GM12878 (cell line): ENCODE measurements at regions not wholly inside any gene's neighbourhood (a gene's known extent, or its start where the extent isn't known, plus 50 kb on each side); places are given as distances from the start of the nearest gene placed in this dataset.
A peak's percentile ranks its signal among the peaks of the same experiment; 100 is the strongest.

Source experiments
- ATAC-seq: fragments of 200-7000 bp; cut with Tn5 transposase; 3 replicates; pipeline ENCODE4 v1.9.1; 2020; ENCODE audit warnings: mild to moderate bottlenecking, moderate library complexity
- BruUV-seq: library from RNA; stranded (reverse); fragments of 400-500 nt; replicated peaks from 2 replicates; lab custom pipeline; 2021; lab: Mats Ljungman, UMichigan
- CTCF ChIA-PET: fragments of 300-600 bp; sonication (Branson Sonifier 250); formaldehyde crosslinking; extraction: SDS; loops from one replicate; lab custom pipeline; 2021; ENCODE audit warnings: inconsistent platforms; lab: Yijun Ruan, JAX
- POLR2A ChIA-PET: fragments of 350-600 bp; formaldehyde crosslinking; extraction: SDS; loops from one replicate; lab custom pipeline; 2021; ENCODE audit warnings: inconsistent platforms; lab: Charles Lee
- RAD21 ChIA-PET: fragments of 300-600 bp; sonication (Branson Sonifier 250); formaldehyde crosslinking; loops from one replicate; lab custom pipeline; 2023; ENCODE audit warnings: antibody characterized with exemption; ENCODE audit not compliant: unreplicated experiment; lab: Charles Lee
- SMC1A ChIA-PET: fragments of 300-600 bp; sonication (Branson Sonifier 250); formaldehyde crosslinking; loops from one replicate; lab custom pipeline; 2023; ENCODE audit not compliant: unreplicated experiment, uncharacterized antibody; lab: Charles Lee
- DNase-seq: peaks from one replicate; pipeline ENCODE4 v3.0.0-alpha.2; 2011; ENCODE audit warnings: low read depth, low spot score
- FAIRE-seq: peaks from 3 replicates; lab custom pipeline; 2011; peaks lifted over from hg19 to GRCh38; lab: Jason Lieb, UNC
- H2AFZ ChIP-seq: 2 replicates; pipeline ENCODE4 v1.6.0; 2011; ENCODE audit warnings: low read depth, low read length, control low read depth; ENCODE audit not compliant: control insufficient read depth
- H3K27ac ChIP-seq: 2 replicates; pipeline ENCODE4 v1.5.1; 2011; ENCODE audit warnings: control low read depth; ENCODE audit not compliant: control insufficient read depth, insufficient read depth
- H3K27me3 ChIP-seq, 2 experiments: replicated peaks in 1 of 2; 2 replicates each; pipeline versions ENCODE4 v1.6.0 to v1.6.1; 2011; ENCODE audit warnings: low read length in 1 of 2; ENCODE audit not compliant: control insufficient read depth in 2 of 2, insufficient read depth in 2 of 2
- H3K36me3 ChIP-seq, 2 experiments: 2 replicates each; pipeline ENCODE4 v1.5.1; 2011; ENCODE audit warnings: low read length in 1 of 2; ENCODE audit not compliant: control insufficient read depth in 2 of 2, insufficient read depth in 2 of 2
- H3K4me1 ChIP-seq: 2 replicates; pipeline ENCODE4 v1.6.1; 2011; ENCODE audit warnings: mild to moderate bottlenecking, low read length, moderate library complexity, mixed read lengths; ENCODE audit not compliant: control insufficient read depth, insufficient read depth
- H3K4me2 ChIP-seq: 2 replicates; pipeline ENCODE4 v1.6.0; 2011; ENCODE audit warnings: control low read depth; ENCODE audit not compliant: control insufficient read depth, insufficient read depth
- H3K4me3 ChIP-seq: fragments of 200-600 bp; sonication (generic); 2 replicates; pipeline ENCODE4 v1.5.1; 2016
- H3K79me2 ChIP-seq: 2 replicates; pipeline ENCODE4 v1.6.0; 2011; ENCODE audit warnings: low read length; ENCODE audit not compliant: control insufficient read depth, insufficient read depth
- H3K9ac ChIP-seq: 2 replicates; pipeline ENCODE4 v1.8.0; 2011; ENCODE audit warnings: low read length, control low read depth, mixed read lengths; ENCODE audit not compliant: control insufficient read depth, insufficient read depth
- H3K9me3 ChIP-seq: replicated peaks from 3 replicates; pipeline ENCODE4 v1.5.1; 2011; ENCODE audit warnings: mild to moderate bottlenecking, low read length; ENCODE audit not compliant: control insufficient read depth, insufficient read depth
- H4K20me1 ChIP-seq: 2 replicates; pipeline ENCODE4 v1.6.0; 2011; ENCODE audit not compliant: control insufficient read depth, insufficient read depth
- CBX5 ChIP-seq: sonication (generic); IDR thresholded peaks from 2 replicates; pipeline ENCODE4 v1.6.1; 2016; ENCODE audit warnings: low read depth, moderate library complexity, mild to moderate bottlenecking, inconsistent platforms
- EED ChIP-seq: sonication (generic); IDR thresholded peaks from 2 replicates; pipeline ENCODE4 v1.6.1; 2016; ENCODE audit warnings: antibody characterized with exemption, low read depth
- GATAD2B ChIP-seq: fragments of 450-650 bp; conservative IDR thresholded peaks from 2 replicates; pipeline ENCODE4 v1.6.1; 2017; ENCODE audit warnings: low read depth, mild to moderate bottlenecking, moderate library complexity
- HCFC1 ChIP-seq: fragments of 150-350 bp; IDR thresholded peaks from 2 replicates; pipeline ENCODE4 v1.6.1; 2014; ENCODE audit warnings: low read length
- IKZF1 ChIP-seq: fragments of 450-650 bp; conservative IDR thresholded peaks from 2 replicates; pipeline ENCODE4 v1.6.1; 2017; ENCODE audit warnings: antibody characterized with exemption, mild to moderate bottlenecking
- IKZF2 ChIP-seq, 2 experiments: fragments of 450-650 bp; IDR thresholded peaks; 2 replicates each; pipeline ENCODE4 v1.6.1; 2017; ENCODE audit warnings: mild to moderate bottlenecking in 2 of 2, moderate library complexity in 2 of 2
- MTA2 ChIP-seq: fragments of 450-650 bp; IDR thresholded peaks from 2 replicates; pipeline ENCODE4 v1.6.1; 2016; ENCODE audit warnings: low read depth, mild to moderate bottlenecking, moderate library complexity
- MTA3 ChIP-seq: IDR thresholded peaks from 2 replicates; pipeline ENCODE4 v1.6.1; 2012; ENCODE audit warnings: low read length, inconsistent platforms, borderline replicate concordance
- SMARCA5 ChIP-seq: fragments of 450-650 bp; IDR thresholded peaks from 2 replicates; pipeline ENCODE4 v1.6.1; 2017; ENCODE audit warnings: mild to moderate bottlenecking
- SPI1 ChIP-seq: IDR thresholded peaks from 2 replicates; pipeline ENCODE4 v1.6.1; 2011; ENCODE audit warnings: low read depth, mild to moderate bottlenecking, low read length, moderate library complexity, borderline replicate concordance; ENCODE audit not compliant: insufficient read depth
- STAT3 ChIP-seq: IDR thresholded peaks from 2 replicates; pipeline ENCODE4 v1.6.1; 2011; ENCODE audit warnings: low read depth, low read length, improper control_type of control experiment
- TAF1 ChIP-seq: IDR thresholded peaks from 2 replicates; pipeline ENCODE4 v1.6.1; 2011; ENCODE audit warnings: mild to moderate bottlenecking, low read depth, low read length, borderline replicate concordance
- ZBTB40 ChIP-seq: fragments of 450-650 bp; IDR thresholded peaks from 2 replicates; pipeline ENCODE4 v1.6.1; 2016; ENCODE audit warnings: mild to moderate bottlenecking, moderate library complexity, borderline replicate concordance
- WGBS: methylation state at CpG from one replicate; pipeline ENCODE4 v1.1.6; 2016; ENCODE audit warnings: low lambda C conversion rate; ENCODE audit not compliant: insufficient replicate concordance, insufficient coverage; ENCODE audit errors: missing lambda C conversion rate; 5-methylcytosine and 5-hydroxymethylcytosine counted together
- in situ Hi-C: fragments of 300-500 bp; cut with MboI; formaldehyde crosslinking; loops from 9 replicates; pipeline ENCODE4 v1.14.3; 2018; ENCODE audit warnings: mixed read lengths
- intact Hi-C: fragments of 100-400 bp; cut with micrococcal nuclease; formaldehyde crosslinking; loops from one replicate; pipeline ENCODE4 v1.14.2; 2022; ENCODE audit not compliant: unreplicated experiment
- TF ChIP-seq, protein P1 (sequence below): IDR thresholded peaks from 2 replicates; pipeline ENCODE4 v1.6.1; 2012; ENCODE audit warnings: low read length, inconsistent platforms
- TF ChIP-seq, protein P2 (sequence below): fragments of 450-650 bp; IDR thresholded peaks from 2 replicates; pipeline ENCODE4 v1.6.1; 2017; ENCODE audit warnings: low read depth, mild to moderate bottlenecking, moderate library complexity

- TF ChIP-seq ZBTB40 (peak; percentile 95), TAF1 (no peak), MTA2 (no peak)
Measured at GRCh38 chr17:72466606-72467005, 345.8 kb downstream of the SOX9 start (continued).

GRCh38 chr17:72467841-72468653 lies 347.2 kb downstream of the SOX9 start:
- no peak overlapping the region for H3K9ac ChIP-seq
- FAIRE-seq (no peak), ATAC-seq (no peak), DNase-seq (no peak)
- no TSS peak for BruUV-seq
- ChIA-PET SMC1A (interaction anchor here (0.7 to 11.1 kb wide), 13 partner anchors 12 to 348 kb away, joined by 3 to 335 read pairs (median 10); partner anchors contain the start of gene SOX9), CTCF (interaction anchor here (0.7 to 6.6 kb wide), 6 partner anchors 11 to 72 kb away, joined by 3 to 111 read pairs (median 6); no protein-coding TSS in a partner anchor), POLR2A (interaction anchor here (1.6 to 7.0 kb wide), 4 partner anchors 23 to 52 kb away, joined by 3 to 143 read pairs (median 24); no protein-coding TSS in a partner anchor), RAD21 (interaction anchor here (0.6 to 13.5 kb wide), 9 partner anchors 11 to 437 kb away, joined by 3 to 353 read pairs (median 40); partner anchors contain the start of gene SOX9)
- intact Hi-C loops (loop anchor here (5.0 kb wide), 1 partner anchor 436 kb away; no protein-coding TSS in a partner anchor), in situ Hi-C loops (no loop called here)
- peak overlapping the region; percentile 21; the same call in 1 of the 2 replicates for H3K27ac ChIP-seq
- no peak overlapping the region for H3K4me2 ChIP-seq
- no peak overlapping the region for H3K4me3 ChIP-seq
- H3K9me3 ChIP-seq: no peaks in the 10 kb centered on the region
- H2AFZ ChIP-seq: no peak overlapping the region; the same call in 1 of the 2 replicates
- no peaks in the 10 kb centered on the region for H3K27me3 ChIP-seq
- no peaks in the 10 kb centered on the region for H4K20me1 ChIP-seq
- TF ChIP-seq MTA3: no peak
- peak; percentile 57 for TF ChIP-seq IKZF1
- TF ChIP-seq, protein P1, sequence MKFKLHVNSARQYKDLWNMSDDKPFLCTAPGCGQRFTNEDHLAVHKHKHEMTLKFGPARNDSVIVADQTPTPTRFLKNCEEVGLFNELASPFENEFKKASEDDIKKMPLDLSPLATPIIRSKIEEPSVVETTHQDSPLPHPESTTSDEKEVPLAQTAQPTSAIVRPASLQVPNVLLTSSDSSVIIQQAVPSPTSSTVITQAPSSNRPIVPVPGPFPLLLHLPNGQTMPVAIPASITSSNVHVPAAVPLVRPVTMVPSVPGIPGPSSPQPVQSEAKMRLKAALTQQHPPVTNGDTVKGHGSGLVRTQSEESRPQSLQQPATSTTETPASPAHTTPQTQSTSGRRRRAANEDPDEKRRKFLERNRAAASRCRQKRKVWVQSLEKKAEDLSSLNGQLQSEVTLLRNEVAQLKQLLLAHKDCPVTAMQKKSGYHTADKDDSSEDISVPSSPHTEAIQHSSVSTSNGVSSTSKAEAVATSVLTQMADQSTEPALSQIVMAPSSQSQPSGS: no peak
- no peak for TF ChIP-seq CBX5
- TF ChIP-seq IKZF2 (IDR thresholded peaks at IDR 0.05): peak; percentile 0 to 51; a peak in 2 of 4 replicates
- TF ChIP-seq HCFC1: no peak
- TF ChIP-seq, protein P2, sequence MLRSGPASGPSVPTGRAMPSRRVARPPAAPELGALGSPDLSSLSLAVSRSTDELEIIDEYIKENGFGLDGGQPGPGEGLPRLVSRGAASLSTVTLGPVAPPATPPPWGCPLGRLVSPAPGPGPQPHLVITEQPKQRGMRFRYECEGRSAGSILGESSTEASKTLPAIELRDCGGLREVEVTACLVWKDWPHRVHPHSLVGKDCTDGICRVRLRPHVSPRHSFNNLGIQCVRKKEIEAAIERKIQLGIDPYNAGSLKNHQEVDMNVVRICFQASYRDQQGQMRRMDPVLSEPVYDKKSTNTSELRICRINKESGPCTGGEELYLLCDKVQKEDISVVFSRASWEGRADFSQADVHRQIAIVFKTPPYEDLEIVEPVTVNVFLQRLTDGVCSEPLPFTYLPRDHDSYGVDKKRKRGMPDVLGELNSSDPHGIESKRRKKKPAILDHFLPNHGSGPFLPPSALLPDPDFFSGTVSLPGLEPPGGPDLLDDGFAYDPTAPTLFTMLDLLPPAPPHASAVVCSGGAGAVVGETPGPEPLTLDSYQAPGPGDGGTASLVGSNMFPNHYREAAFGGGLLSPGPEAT: 0 out of 2 replicates have a peak, but pooled peaks have one; percentile 56
- TF ChIP-seq GATAD2B: 0 out of 2 replicates have a peak, but pooled peaks have one; percentile 6
- peak; percentile 80 for TF ChIP-seq SPI1
- TF ChIP-seq EED: peak; percentile 22; the same call in 1 of the 2 replicates
- TF ChIP-seq SMARCA5: no peak
- TF ChIP-seq STAT3: no peak
- H3K79me2 ChIP-seq: no peaks in the 10 kb centered on the region
- 74% methylated on average over 21 of the region's 21 CpGs for WGBS
- no peaks in the 10 kb centered on the region; a peak in 2 of 4 replicates for H3K36me3 ChIP-seq
- H3K4me1 ChIP-seq: peaks cover 38% of the 10 kb centered on the region
